NT2/D1 (cell line): ENCODE measurements at regions not wholly inside any gene's neighbourhood (a gene's known extent, or its start where the extent isn't known, plus 50 kb on each side); places are given as distances from the start of the nearest gene placed in this dataset.

Experiments
- SUZ12 ChIP-seq: IDR thresholded peaks from 2 replicates; pipeline ENCODE4 v1.6.1; 2011; ENCODE audit not compliant: insufficient read length, insufficient read depth; ENCODE audit errors: extremely low read depth
- YY1 ChIP-seq: IDR thresholded peaks from 2 replicates; pipeline ENCODE4 v1.6.1; 2011; ENCODE audit not compliant: insufficient read length, insufficient read depth

GRCh38 chr10:90087197-90088023, 386.0 kb downstream of the KIF20B start:
- TF ChIP-seq SUZ12 (no peak), YY1 (no peak)
